WI38 (cell line): ENCODE measurements at regions not wholly inside any gene's neighbourhood (a gene's known extent, or its start where the extent isn't known, plus 50 kb on each side); places are given as distances from the start of the nearest gene placed in this dataset.
"Not testable (repeated sequence)": the region's sequence is repeated elsewhere in the genome, so short reads cannot be mapped to it uniquely, and the experiment has no call there.

Experiments used
- H3K4me3 ChIP-seq: 2 replicates; pipeline ENCODE4 v1.5.1; 2011; ENCODE audit warnings: low read depth, mild to moderate bottlenecking, control low read depth, low read length
- CTCF ChIP-seq: IDR thresholded peaks from 2 replicates; pipeline ENCODE4 v1.5.1; 2012; ENCODE audit warnings: low read depth, mild to moderate bottlenecking, control low read depth, low read length

GRCh38 chrX:115702982-115703381 lies 142.0 kb downstream of the PLS3 start:
- no peak for TF ChIP-seq CTCF
- no peak overlapping the region for H3K4me3 ChIP-seq

- H3K4me3 ChIP-seq, result no peak overlapping the region
- TF ChIP-seq CTCF, result no peak
Measured at GRCh38 chrX:115709039-115709438, 148.1 kb downstream of the PLS3 start.

- no peak for TF ChIP-seq CTCF
- no peak overlapping the region for H3K4me3 ChIP-seq
Measured at GRCh38 chrX:115712484-115712883, 151.5 kb downstream of the PLS3 start.

- TF ChIP-seq CTCF, result no peak
- H3K4me3 ChIP-seq, result no peak overlapping the region
Measured at GRCh38 chrX:115713460-115713859, 152.5 kb downstream of the PLS3 start.

GRCh38 chrX:115719171-115719570 lies 158.2 kb downstream of the PLS3 start:
- no peak for TF ChIP-seq CTCF
- no peak overlapping the region for H3K4me3 ChIP-seq

GRCh38 chrX:115722724-115723433 lies 161.9 kb downstream of the PLS3 start:
- H3K4me3 ChIP-seq, result not testable (repeated sequence)

GRCh38 chrX:115725370-115725769 lies 164.4 kb downstream of the PLS3 start:
- H3K4me3 ChIP-seq, result not testable (repeated sequence)

- not testable (repeated sequence) for H3K4me3 ChIP-seq
Measured at GRCh38 chrX:115727792-115728732, 167.1 kb downstream of the PLS3 start.

GRCh38 chrX:115732530-115732929 lies 171.6 kb downstream of the PLS3 start:
- H3K4me3 ChIP-seq, result not testable (repeated sequence)

- H3K4me3 ChIP-seq, result peak overlapping the region; percentile 56
Measured at GRCh38 chrX:115735269-115735668, 174.3 kb downstream of the PLS3 start.
